ENCODE measurements at regions not wholly inside any gene's neighbourhood (a gene's known extent, or its start where the extent isn't known, plus 50 kb on each side); places are given as distances from the start of the nearest gene placed in this dataset.

GRCh38 chr1:215457213-215457612, 109.9 kb upstream of the KCTD3 start:
- in situ Hi-C loops (cut with HindIII; ENCODE audit: low sequenced_read_pairs) = no loop called here

GRCh38 chr1:215458104-215458503, 109.0 kb upstream of the KCTD3 start:
- in situ Hi-C loops (cut with HindIII; ENCODE audit: low sequenced_read_pairs) = no loop called here

GRCh38 chr1:215458562-215458961, 108.5 kb upstream of the KCTD3 start:
- in situ Hi-C loops (cut with HindIII; ENCODE audit: low sequenced_read_pairs) = no loop called here

GRCh38 chr1:215459136-215459535, 108.0 kb upstream of the KCTD3 start:
- in situ Hi-C loops (cut with HindIII; ENCODE audit: low sequenced_read_pairs) = no loop called here

GRCh38 chr1:215466361-215466760, 100.7 kb upstream of the KCTD3 start:
- in situ Hi-C loops (cut with HindIII; ENCODE audit: low sequenced_read_pairs) = no loop called here

GRCh38 chr1:215471463-215471862, 95.6 kb upstream of the KCTD3 start:
- in situ Hi-C loops (cut with HindIII; ENCODE audit: low sequenced_read_pairs) = loop anchor here (5.0 kb wide), 1 partner anchor 36 kb away; no protein-coding TSS in a partner anchor

- in situ Hi-C loops (cut with HindIII; ENCODE audit: low sequenced_read_pairs) = loop anchor here (5.0 kb wide), 1 partner anchor 35 kb away; no protein-coding TSS in a partner anchor
Observed at GRCh38 chr1:215472723-215473122, 94.4 kb upstream of the KCTD3 start.

GRCh38 chr1:215473943-215474342, 93.2 kb upstream of the KCTD3 start:
- in situ Hi-C loops (cut with HindIII; ENCODE audit: low sequenced_read_pairs) = loop anchor here (5.0 kb wide), 1 partner anchor 33 kb away; no protein-coding TSS in a partner anchor

GRCh38 chr1:215474940-215475339, 92.2 kb upstream of the KCTD3 start:
- in situ Hi-C loops (cut with HindIII; ENCODE audit: low sequenced_read_pairs) = loop anchor here (5.0 kb wide), 1 partner anchor 32 kb away; no protein-coding TSS in a partner anchor

GRCh38 chr1:215475796-215476481, 91.2 kb upstream of the KCTD3 start:
- in situ Hi-C loops (cut with HindIII; ENCODE audit: low sequenced_read_pairs) = no loop called here

GRCh38 chr1:215476541-215476940, 90.6 kb upstream of the KCTD3 start:
- in situ Hi-C loops (cut with HindIII; ENCODE audit: low sequenced_read_pairs) = no loop called here

GRCh38 chr1:215477632-215478031, 89.5 kb upstream of the KCTD3 start:
- in situ Hi-C loops (cut with HindIII; ENCODE audit: low sequenced_read_pairs) = no loop called here

- in situ Hi-C loops (cut with HindIII; ENCODE audit: low sequenced_read_pairs) = no loop called here
Observed at GRCh38 chr1:215479567-215479966, 87.5 kb upstream of the KCTD3 start.

GRCh38 chr1:215482079-215482478, 85.0 kb upstream of the KCTD3 start:
- in situ Hi-C loops (cut with HindIII; ENCODE audit: low sequenced_read_pairs) = no loop called here

- in situ Hi-C loops (cut with HindIII; ENCODE audit: low sequenced_read_pairs) = no loop called here
Observed at GRCh38 chr1:215484171-215484939, 82.7 kb upstream of the KCTD3 start.

GRCh38 chr1:215487466-215487865, 79.6 kb upstream of the KCTD3 start:
- in situ Hi-C loops (cut with HindIII; ENCODE audit: low sequenced_read_pairs) = no loop called here

GRCh38 chr1:215488850-215489249, 78.3 kb upstream of the KCTD3 start:
- in situ Hi-C loops (cut with HindIII; ENCODE audit: low sequenced_read_pairs) = no loop called here

GRCh38 chr1:215489771-215490565, 77.1 kb upstream of the KCTD3 start:
- in situ Hi-C loops (cut with HindIII; ENCODE audit: low sequenced_read_pairs) = no loop called here

- in situ Hi-C loops (cut with HindIII; ENCODE audit: low sequenced_read_pairs) = no loop called here
Observed at GRCh38 chr1:215497528-215497927, 69.6 kb upstream of the KCTD3 start.

GRCh38 chr1:215501496-215501895, 65.6 kb upstream of the KCTD3 start:
- in situ Hi-C loops (cut with HindIII; ENCODE audit: low sequenced_read_pairs) = loop anchor here (5.0 kb wide), 1 partner anchor 59 kb away; no protein-coding TSS in a partner anchor

- in situ Hi-C loops (cut with HindIII; ENCODE audit: low sequenced_read_pairs) = loop anchor here (5.0 kb wide), 1 partner anchor 60 kb away; no protein-coding TSS in a partner anchor
Observed at GRCh38 chr1:215502081-215502480, 65.0 kb upstream of the KCTD3 start.
